Calu3 (cell line): ENCODE measurements at regions not wholly inside any gene's neighbourhood (a gene's known extent, or its start where the extent isn't known, plus 50 kb on each side); places are given as distances from the start of the nearest gene placed in this dataset.

Experiments
- BruUV-seq: library from RNA; stranded (reverse); fragments of 400-500 nt; replicated peaks from 2 replicates; lab custom pipeline; 2021; lab: Mats Ljungman, UMichigan
- CTCF ChIA-PET: fragments of 300-600 bp; sonication (Branson Sonifier 250); formaldehyde crosslinking; loops from one replicate; lab custom pipeline; 2022; ENCODE audit warnings: antibody characterized with exemption; lab: Charles Lee
- DNase-seq: peaks from one replicate; pipeline ENCODE4 v3.0.0; 2022
- H3K27ac Mint-ChIP-seq: one replicate; pipeline ENCODE4 v1.8.0; 2022; ENCODE audit warnings: mixed read lengths; ENCODE audit not compliant: unreplicated experiment
- H3K27me3 Mint-ChIP-seq: one replicate; pipeline ENCODE4 v1.8.0; 2022; ENCODE audit warnings: mixed read lengths; ENCODE audit not compliant: unreplicated experiment
- H3K36me3 Mint-ChIP-seq: one replicate; pipeline ENCODE4 v1.8.0; 2022; ENCODE audit warnings: mild to moderate bottlenecking, moderate library complexity, mixed read lengths; ENCODE audit not compliant: insufficient read depth, unreplicated experiment
- H3K4me1 Mint-ChIP-seq: one replicate; pipeline ENCODE4 v1.8.0; 2022; ENCODE audit warnings: mild to moderate bottlenecking, low read depth, mixed read lengths; ENCODE audit not compliant: unreplicated experiment
- H3K4me3 Mint-ChIP-seq: one replicate; pipeline ENCODE4 v1.8.0; 2022; ENCODE audit warnings: mild to moderate bottlenecking, low read depth, moderate library complexity, mixed read lengths; ENCODE audit not compliant: unreplicated experiment
- H3K9me3 Mint-ChIP-seq: one replicate; pipeline ENCODE4 v1.8.0; 2022; ENCODE audit warnings: low read depth, mixed read lengths; ENCODE audit not compliant: unreplicated experiment
- CTCF ChIP-seq: fragments of 200-600 bp; IDR thresholded peaks from one replicate; pipeline ENCODE4 v1.8.0; 2022; ENCODE audit warnings: antibody characterized with exemption; ENCODE audit not compliant: unreplicated experiment
- intact Hi-C: fragments of 100-400 bp; cut with micrococcal nuclease; formaldehyde crosslinking; loops from one replicate; pipeline ENCODE4 v1.10.0; 2022; ENCODE audit not compliant: unreplicated experiment

- H3K4me3 Mint-ChIP-seq = no peak overlapping the region
- no peaks in the 10 kb centered on the region for H3K4me1 Mint-ChIP-seq
- TF ChIP-seq CTCF = no peak
- H3K27ac Mint-ChIP-seq = no peak overlapping the region
- DNase-seq = no peak
- CTCF ChIA-PET = no interaction called here
- no peaks in the 10 kb centered on the region for H3K27me3 Mint-ChIP-seq
- peaks cover 17% of the 10 kb centered on the region for H3K9me3 Mint-ChIP-seq
- intact Hi-C loops = no loop called here
- H3K36me3 Mint-ChIP-seq = no peaks in the 10 kb centered on the region
- no TSS peak for BruUV-seq
Measured at GRCh38 chr1:208818770-208819445, 574.7 kb upstream of the PLXNA2 start.

GRCh38 chr1:208820580-208821212, 576.5 kb upstream of the PLXNA2 start:
- BruUV-seq = no TSS peak
- H3K27ac Mint-ChIP-seq = no peak overlapping the region
- H3K9me3 Mint-ChIP-seq = peaks cover 12% of the 10 kb centered on the region
- no peak overlapping the region for H3K4me3 Mint-ChIP-seq
- CTCF ChIA-PET = no interaction called here
- no peak for DNase-seq
- TF ChIP-seq CTCF = no peak
- no peaks in the 10 kb centered on the region for H3K4me1 Mint-ChIP-seq
- H3K27me3 Mint-ChIP-seq = no peaks in the 10 kb centered on the region
- no peaks in the 10 kb centered on the region for H3K36me3 Mint-ChIP-seq
- intact Hi-C loops = no loop called here

- H3K4me3 Mint-ChIP-seq = no peak overlapping the region
- CTCF ChIA-PET = no interaction called here
- TF ChIP-seq CTCF = no peak
- no peaks in the 10 kb centered on the region for H3K27me3 Mint-ChIP-seq
- no peak for DNase-seq
- H3K27ac Mint-ChIP-seq = no peak overlapping the region
- H3K4me1 Mint-ChIP-seq = no peaks in the 10 kb centered on the region
- H3K36me3 Mint-ChIP-seq = no peaks in the 10 kb centered on the region
- no TSS peak for BruUV-seq
- intact Hi-C loops = no loop called here
- H3K9me3 Mint-ChIP-seq = peaks cover 11% of the 10 kb centered on the region
Measured at GRCh38 chr1:208821939-208822338, 577.8 kb upstream of the PLXNA2 start.

GRCh38 chr1:208825300-208825699, 581.1 kb upstream of the PLXNA2 start:
- H3K27ac Mint-ChIP-seq = no peak overlapping the region
- H3K36me3 Mint-ChIP-seq = no peaks in the 10 kb centered on the region
- intact Hi-C loops = no loop called here
- no peak for DNase-seq
- H3K9me3 Mint-ChIP-seq = peaks cover 2% of the 10 kb centered on the region
- H3K27me3 Mint-ChIP-seq = no peaks in the 10 kb centered on the region
- no peak overlapping the region for H3K4me3 Mint-ChIP-seq
- no peaks in the 10 kb centered on the region for H3K4me1 Mint-ChIP-seq
- BruUV-seq = no TSS peak
- no peak for TF ChIP-seq CTCF
- CTCF ChIA-PET = interaction anchor here (0.6 kb wide), 1 partner anchor 13 kb away, joined by 7 read pairs; no protein-coding TSS in a partner anchor
